Naive thymus-derived CD8-positive, alpha-beta T cell (primary cell): ENCODE measurements at regions not wholly inside any gene's neighbourhood (a gene's known extent, or its start where the extent isn't known, plus 50 kb on each side); places are given as distances from the start of the nearest gene placed in this dataset.
A peak's percentile ranks its signal among the peaks of the same experiment; 100 is the strongest.
"Not testable (repeated sequence)": the region's sequence is repeated elsewhere in the genome, so short reads cannot be mapped to it uniquely, and the experiment has no call there.

Experiments used
- ATAC-seq, 2 donors: fragments of 150-1000 bp; cut with Tn5 transposase in 1 of 2; sonication (Bioruptor Pico), chemical (Tn5 transposase) in 1 of 2; 1 replicate in 1 of 2; 2 replicates in 1 of 2; pipeline ENCODE4 v1.10.0; 2021; ENCODE audit warnings: mild to moderate bottlenecking in 2 of 2, moderate library complexity in 2 of 2
- POLR2A ChIA-PET: fragments of 350-600 bp; sonication (Branson Sonifier 250); formaldehyde crosslinking; loops from one replicate; lab custom pipeline; 2021; ENCODE audit warnings: antibody characterized with exemption; lab: Charles Lee
- DNase-seq, 10 donors: peaks; one replicate each; pipeline versions ENCODE4 v3.0.0 to v3.0.0-alpha.2; 2020 to 2022
- H3K27ac Mint-ChIP-seq, 10 donors: one replicate each; pipeline ENCODE4 v1.8.0; 2020 to 2022; ENCODE audit warnings: mild to moderate bottlenecking in 10 of 10, mixed read lengths in 10 of 10, moderate library complexity in 4 of 10, inconsistent platforms in 1 of 10
- H3K27me3 Mint-ChIP-seq, 5 donors: one replicate each; pipeline ENCODE4 v1.8.0; 2021 to 2022; ENCODE audit warnings: mixed read lengths in 5 of 5
- H3K36me3 Mint-ChIP-seq, 3 donors: one replicate each; pipeline ENCODE4 v1.8.0; 2020 to 2022; ENCODE audit warnings: mixed read lengths in 3 of 3, mild to moderate bottlenecking in 2 of 3, inconsistent platforms in 1 of 3
- H3K4me1 Mint-ChIP-seq, 4 donors: one replicate each; pipeline ENCODE4 v1.8.0; 2021 to 2022; ENCODE audit warnings: mixed read lengths in 4 of 4
- H3K4me3 Mint-ChIP-seq, 10 donors: one replicate each; pipeline ENCODE4 v1.8.0; 2020 to 2022; ENCODE audit warnings: mild to moderate bottlenecking in 10 of 10, mixed read lengths in 10 of 10, moderate library complexity in 6 of 10, inconsistent platforms in 1 of 10
- H3K9me3 Mint-ChIP-seq, 9 donors: one replicate each; pipeline ENCODE4 v1.8.0; 2020 to 2022; ENCODE audit warnings: mixed read lengths in 9 of 9, mild to moderate bottlenecking in 3 of 9, inconsistent platforms in 1 of 9, moderate library complexity in 1 of 9

DNA sequence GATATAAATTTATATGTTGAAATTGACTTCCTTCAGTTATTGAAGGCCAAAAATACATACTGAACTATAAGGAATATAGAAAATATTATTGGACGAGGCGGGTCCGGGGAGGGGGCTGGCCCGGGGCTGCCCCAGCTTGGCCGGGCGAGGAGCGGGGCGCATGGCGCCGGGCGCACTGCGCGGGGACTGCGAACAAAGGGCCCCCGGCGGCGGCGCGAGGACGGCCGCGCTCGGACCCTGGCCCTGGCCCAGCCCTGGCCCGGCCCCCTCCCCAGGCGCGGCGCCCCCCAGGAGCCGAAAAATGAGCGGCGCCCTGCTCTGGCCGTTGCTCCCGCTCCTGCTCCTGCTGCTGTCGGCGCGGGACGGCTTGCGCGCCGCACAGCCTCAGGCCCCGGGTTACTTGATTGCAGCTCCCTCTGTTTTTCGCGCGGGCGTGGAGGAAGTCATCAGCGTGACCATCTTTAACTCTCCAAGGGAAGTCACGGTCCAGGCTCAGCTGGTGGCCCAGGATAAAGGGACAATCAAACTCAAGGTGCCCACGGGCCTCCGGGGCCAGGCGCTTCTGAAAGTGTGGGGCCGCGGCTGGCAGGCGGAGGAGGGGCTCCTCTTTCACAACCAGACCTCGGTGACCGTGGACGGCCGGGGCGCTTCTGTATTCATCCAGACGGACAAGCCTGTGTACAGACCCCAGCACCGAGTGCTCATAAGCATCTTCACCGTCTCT lies 1247.6 kb upstream of the PHF14 start:
- H3K27me3 Mint-ChIP-seq, H3K4me3 Mint-ChIP-seq, H3K36me3 Mint-ChIP-seq, ATAC-seq, H3K27ac Mint-ChIP-seq, DNase-seq, H3K4me1 Mint-ChIP-seq, POLR2A ChIA-PET: not testable (repeated sequence)
- peaks cover 0 to 12% (median 3%) of the 10 kb centered on the region in 9 donors for H3K9me3 Mint-ChIP-seq

GRCh38 chr7:9726811-9727210 lies 1246.9 kb upstream of the PHF14 start:
- H3K36me3 Mint-ChIP-seq, H3K4me3 Mint-ChIP-seq, ATAC-seq, H3K27ac Mint-ChIP-seq, H3K27me3 Mint-ChIP-seq, POLR2A ChIA-PET, H3K4me1 Mint-ChIP-seq, H3K9me3 Mint-ChIP-seq, DNase-seq: not testable (repeated sequence)

DNA sequence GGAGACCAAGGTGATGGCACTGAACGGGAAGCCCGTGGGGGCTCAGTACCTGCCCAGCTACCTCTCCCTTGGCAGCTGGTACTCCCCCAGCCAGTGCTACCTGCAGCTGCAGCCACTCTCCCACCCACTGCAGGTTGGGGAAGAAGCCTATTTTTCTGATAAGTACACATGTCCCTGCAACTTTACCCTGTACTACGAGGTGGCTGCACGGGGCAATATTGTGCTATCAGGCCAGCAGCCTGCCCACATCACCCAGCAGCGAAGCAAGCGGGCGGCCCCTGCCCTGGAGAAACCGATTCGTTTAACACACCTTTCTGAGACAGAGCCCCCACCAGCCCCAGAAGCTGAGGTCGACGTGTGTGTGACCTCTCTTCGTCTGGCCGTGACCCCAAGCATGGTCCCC lies 1246.2 kb upstream of the PHF14 start:
- H3K36me3 Mint-ChIP-seq, H3K4me1 Mint-ChIP-seq, H3K4me3 Mint-ChIP-seq, H3K27me3 Mint-ChIP-seq, H3K27ac Mint-ChIP-seq, DNase-seq, ATAC-seq, H3K9me3 Mint-ChIP-seq, POLR2A ChIA-PET: not testable (repeated sequence)

GRCh38 chr7:9728014-9728657 lies 1245.5 kb upstream of the PHF14 start:
- H3K4me3 Mint-ChIP-seq, H3K27me3 Mint-ChIP-seq, DNase-seq, H3K36me3 Mint-ChIP-seq, H3K9me3 Mint-ChIP-seq, H3K27ac Mint-ChIP-seq, ATAC-seq, POLR2A ChIA-PET, H3K4me1 Mint-ChIP-seq: not testable (repeated sequence)

- DNase-seq (no peak), ATAC-seq (no peak)
- H3K4me1 Mint-ChIP-seq: no peaks in the 10 kb centered on the region
- H3K4me3 Mint-ChIP-seq: no peak overlapping the region
- H3K36me3 Mint-ChIP-seq: no peaks in the 10 kb centered on the region
- POLR2A ChIA-PET: no interaction called here
- H3K27ac Mint-ChIP-seq: no peak overlapping the region
- peaks cover 1 to 41% (median 10%) of the 10 kb centered on the region in 9 donors for H3K9me3 Mint-ChIP-seq
- no peaks in the 10 kb centered on the region for H3K27me3 Mint-ChIP-seq
Measured at GRCh38 chr7:9752033-9752432, 1221.6 kb upstream of the PHF14 start.

GRCh38 chr7:9761224-9761623 lies 1212.4 kb upstream of the PHF14 start:
- H3K27ac Mint-ChIP-seq: no peak overlapping the region
- POLR2A ChIA-PET: no interaction called here
- H3K36me3 Mint-ChIP-seq: no peaks in the 10 kb centered on the region
- no peak overlapping the region for H3K4me3 Mint-ChIP-seq
- H3K4me1 Mint-ChIP-seq: no peaks in the 10 kb centered on the region
- DNase-seq (no peak), ATAC-seq (no peak)
- peaks cover 0 to 6% (median 0%) of the 10 kb centered on the region in 9 donors for H3K9me3 Mint-ChIP-seq
- no peaks in the 10 kb centered on the region for H3K27me3 Mint-ChIP-seq

GRCh38 chr7:9776900-9777299 lies 1196.8 kb upstream of the PHF14 start:
- Mint-ChIP-seq H3K36me3 (no peaks in the 10 kb centered on the region), H3K4me1 (no peaks in the 10 kb centered on the region), H3K27me3 (no peaks in the 10 kb centered on the region), H3K9me3 (peaks cover 2 to 31% (median 10%) of the 10 kb centered on the region in 9 donors), H3K4me3 (no peak overlapping the region), H3K27ac (no peak overlapping the region)
- DNase-seq (no peak), ATAC-seq (no peak)
- POLR2A ChIA-PET: no interaction called here

DNA sequence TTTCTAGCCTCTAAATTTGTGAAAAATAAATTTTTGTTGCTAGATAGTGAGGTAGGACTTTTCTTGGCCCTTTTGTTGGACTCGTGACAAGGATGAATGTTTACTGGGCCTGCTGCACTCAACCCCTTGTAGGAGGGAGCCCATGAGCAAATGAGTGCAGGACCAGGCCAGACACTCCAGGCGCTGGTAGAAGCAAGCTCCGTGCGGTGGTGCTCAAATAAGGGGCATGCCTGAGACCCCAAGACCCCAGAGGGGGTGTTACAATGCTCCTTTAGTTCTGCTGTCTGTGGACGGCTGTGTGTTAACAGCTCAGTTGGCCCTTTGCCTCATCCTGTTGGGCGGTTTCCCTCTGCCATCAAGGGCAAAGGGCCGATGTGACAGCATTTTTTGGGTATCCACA lies 1195.3 kb upstream of the PHF14 start:
- no peaks in the 10 kb centered on the region for H3K4me1 Mint-ChIP-seq
- POLR2A ChIA-PET: no interaction called here

DNA sequence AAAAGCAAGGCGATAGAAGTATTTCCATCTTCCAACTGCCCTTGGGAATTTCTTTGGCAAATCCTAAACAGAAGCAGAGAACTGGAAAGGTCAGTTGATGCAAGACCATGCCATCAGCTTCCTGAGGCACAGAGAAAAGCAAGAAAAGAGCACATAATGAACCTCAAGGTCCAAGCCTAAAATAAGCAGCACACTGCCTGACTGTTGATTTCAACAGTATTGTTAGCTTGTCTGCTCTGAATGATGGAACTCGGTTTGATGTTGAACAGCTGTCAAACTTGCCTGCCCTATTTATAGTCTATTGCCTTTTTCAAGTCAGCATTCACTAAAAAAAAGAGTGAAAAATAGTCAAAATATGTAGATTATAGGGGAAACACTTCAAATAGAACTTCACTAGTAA lies 1192.0 kb upstream of the PHF14 start:
- no peaks in the 10 kb centered on the region for H3K27me3 Mint-ChIP-seq
- H3K36me3 Mint-ChIP-seq: no peaks in the 10 kb centered on the region
- H3K9me3 Mint-ChIP-seq: peaks cover 0 to 24% (median 8%) of the 10 kb centered on the region in 9 donors
- H3K27ac Mint-ChIP-seq: no peak overlapping the region
- DNase-seq (no peak), ATAC-seq (no peak)
- POLR2A ChIA-PET: no interaction called here
- no peaks in the 10 kb centered on the region for H3K4me1 Mint-ChIP-seq
- no peak overlapping the region for H3K4me3 Mint-ChIP-seq

More for the DNA sequence above, 1195.3 kb upstream of the PHF14 start:
- Mint-ChIP-seq H3K27ac (no peak overlapping the region), H3K9me3 (peaks cover 0 to 28% (median 7%) of the 10 kb centered on the region in 9 donors), H3K4me3 (no peak overlapping the region), H3K36me3 (no peaks in the 10 kb centered on the region), H3K27me3 (no peaks in the 10 kb centered on the region)
- no peak for DNase-seq
- no peak for ATAC-seq

GRCh38 chr7:9782275-9782674 lies 1191.4 kb upstream of the PHF14 start:
- H3K4me1 Mint-ChIP-seq: no peaks in the 10 kb centered on the region
- H3K9me3 Mint-ChIP-seq: peaks cover 0 to 29% (median 7%) of the 10 kb centered on the region in 9 donors
- POLR2A ChIA-PET: no interaction called here
- no peak overlapping the region for H3K27ac Mint-ChIP-seq
- no peaks in the 10 kb centered on the region for H3K27me3 Mint-ChIP-seq
- DNase-seq (no peak), ATAC-seq (no peak)
- no peak overlapping the region for H3K4me3 Mint-ChIP-seq
- no peaks in the 10 kb centered on the region for H3K36me3 Mint-ChIP-seq

- Mint-ChIP-seq H3K27ac (no peak overlapping the region), H3K27me3 (no peaks in the 10 kb centered on the region), H3K36me3 (no peaks in the 10 kb centered on the region), H3K4me1 (no peaks in the 10 kb centered on the region), H3K9me3 (peaks cover 0 to 34% (median 9%) of the 10 kb centered on the region in 9 donors), H3K4me3 (no peak overlapping the region)
- POLR2A ChIA-PET: no interaction called here
- DNase-seq: no peak
- ATAC-seq: no peak
Measured at GRCh38 chr7:9785211-9785610, 1188.5 kb upstream of the PHF14 start.

GRCh38 chr7:9796241-9796640 lies 1177.4 kb upstream of the PHF14 start:
- ATAC-seq (no peak), DNase-seq (no peak)
- H3K4me3 Mint-ChIP-seq: no peak overlapping the region
- no peaks in the 10 kb centered on the region for H3K4me1 Mint-ChIP-seq
- H3K27me3 Mint-ChIP-seq: no peaks in the 10 kb centered on the region
- POLR2A ChIA-PET: no interaction called here
- H3K36me3 Mint-ChIP-seq: no peaks in the 10 kb centered on the region
- H3K9me3 Mint-ChIP-seq: peaks cover 0 to 30% (median 9%) of the 10 kb centered on the region in 9 donors
- H3K27ac Mint-ChIP-seq: no peak overlapping the region

GRCh38 chr7:9822458-9823290 lies 1151.0 kb upstream of the PHF14 start:
- Mint-ChIP-seq H3K4me3 (no peak overlapping the region), H3K4me1 (peaks cover 0 to 3% (median 0%) of the 10 kb centered on the region in 4 donors), H3K27me3 (no peaks in the 10 kb centered on the region), H3K27ac (no peak overlapping the region), H3K9me3 (peaks cover 2 to 32% (median 14%) of the 10 kb centered on the region in 9 donors), H3K36me3 (no peaks in the 10 kb centered on the region)
- POLR2A ChIA-PET: no interaction called here
- peak in 1 of 10 donors; percentile 2 for DNase-seq
- no peak for ATAC-seq
